Gastroesophageal sphincter (tissue), 3 donors: ENCODE measurements at regions not wholly inside any gene's neighbourhood (a gene's known extent, or its start where the extent isn't known, plus 50 kb on each side); places are given as distances from the start of the nearest gene placed in this dataset.

ENCODE experiments used
- CTCF ChIP-seq, 4 experiments: fragments of 200-600 bp in 2 of 4; fragments of 450-650 bp in 2 of 4; sonication (generic) in 1 of 4; IDR thresholded peaks; one replicate each; pipeline ENCODE4 v1.5.1; 2017 to 2019; ENCODE audit warnings: antibody characterized with exemption in 4 of 4, mild to moderate bottlenecking in 2 of 4, moderate library complexity in 2 of 4
- EP300 ChIP-seq: sonication (generic); formaldehyde crosslinking; IDR thresholded peaks from one replicate; pipeline ENCODE4 v1.6.1; 2017; ENCODE audit warnings: antibody characterized with exemption, mild to moderate bottlenecking
- POLR2AphosphoS5 ChIP-seq: sonication (generic); formaldehyde crosslinking; IDR thresholded peaks from one replicate; pipeline ENCODE4 v1.6.1; 2017; ENCODE audit warnings: antibody characterized with exemption

GRCh38 chr5:2023196-2023595 lies 140.5 kb upstream of the IRX4 start:
- TF ChIP-seq CTCF (IDR thresholded peaks at IDR 0.05) = no peak
- no peak for TF ChIP-seq POLR2AphosphoS5
- no peak for TF ChIP-seq EP300
